HG03039 (cell line): ENCODE measurements at regions not wholly inside any gene's neighbourhood (a gene's known extent, or its start where the extent isn't known, plus 50 kb on each side); places are given as distances from the start of the nearest gene placed in this dataset.
"Not testable (repeated sequence)": the region's sequence is repeated elsewhere in the genome, so short reads cannot be mapped to it uniquely, and the experiment has no call there.

Experiments
- ATAC-seq: cut with Tn5 transposase; IDR thresholded peaks from one replicate; pipeline ENCODE4 v1.9.1; 2021; ENCODE audit warnings: mild to moderate bottlenecking, moderate library complexity; ENCODE audit not compliant: unreplicated experiment

GRCh38 chr3:182124716-182125115 lies 413.0 kb downstream of the SOX2 start:
- no peak for ATAC-seq

- ATAC-seq = no peak
These were observed 418.0 kb downstream of the SOX2 start for GRCh38 chr3:182129740-182130139.

- no peak for ATAC-seq
These were observed 422.0 kb downstream of the SOX2 start for GRCh38 chr3:182133752-182134151.

- ATAC-seq = no peak
These were observed 423.3 kb downstream of the SOX2 start for GRCh38 chr3:182135056-182135455.

- no peak for ATAC-seq
These were observed 424.5 kb downstream of the SOX2 start for GRCh38 chr3:182136008-182136910.

GRCh38 chr3:182138393-182138792 lies 426.7 kb downstream of the SOX2 start:
- ATAC-seq = no peak

GRCh38 chr3:182139627-182140357 lies 428.1 kb downstream of the SOX2 start:
- ATAC-seq = no peak

- ATAC-seq = no peak
These were observed 431.2 kb downstream of the SOX2 start for GRCh38 chr3:182142928-182143327.

GRCh38 chr3:182143903-182144302 lies 432.2 kb downstream of the SOX2 start:
- ATAC-seq = no peak

- no peak for ATAC-seq
These were observed 436.6 kb downstream of the SOX2 start for GRCh38 chr3:182148360-182148759.

GRCh38 chr3:182149594-182149993 lies 437.9 kb downstream of the SOX2 start:
- no peak for ATAC-seq

GRCh38 chr3:182156326-182156725 lies 444.6 kb downstream of the SOX2 start:
- not testable (repeated sequence) for ATAC-seq

- no peak for ATAC-seq
These were observed 453.5 kb downstream of the SOX2 start for GRCh38 chr3:182165234-182165633.

GRCh38 chr3:182172534-182172933 lies 460.8 kb downstream of the SOX2 start:
- no peak for ATAC-seq

- ATAC-seq = no peak
These were observed 466.9 kb downstream of the SOX2 start for GRCh38 chr3:182178488-182179200.

- ATAC-seq = no peak
These were observed 467.9 kb downstream of the SOX2 start for GRCh38 chr3:182179631-182180030.

GRCh38 chr3:182180654-182181385 lies 469.1 kb downstream of the SOX2 start:
- ATAC-seq = no peak

GRCh38 chr3:182182531-182182968 lies 470.8 kb downstream of the SOX2 start:
- no peak for ATAC-seq

GRCh38 chr3:182183716-182184430 lies 472.1 kb downstream of the SOX2 start:
- ATAC-seq = no peak

- no peak for ATAC-seq
These were observed 473.6 kb downstream of the SOX2 start for GRCh38 chr3:182185313-182185712.
